Loucy (cell line): ENCODE measurements at regions not wholly inside any gene's neighbourhood (a gene's known extent, or its start where the extent isn't known, plus 50 kb on each side); places are given as distances from the start of the nearest gene placed in this dataset.

ENCODE experiments used
- EZH2phosphoT487 ChIP-seq: fragments of 200-600 bp; IDR thresholded peaks from 2 replicates; pipeline ENCODE4 v1.6.1; 2018; ENCODE audit warnings: antibody characterized with exemption, mild to moderate bottlenecking, moderate library complexity, borderline replicate concordance
- TF ChIP-seq, protein P1 (sequence below): fragments of 200-600 bp; sonication (generic); conservative IDR thresholded peaks from 2 replicates; pipeline ENCODE4 v1.5.1; 2014; ENCODE audit warnings: mild to moderate bottlenecking, antibody characterized with exemption, low read length

DNA sequence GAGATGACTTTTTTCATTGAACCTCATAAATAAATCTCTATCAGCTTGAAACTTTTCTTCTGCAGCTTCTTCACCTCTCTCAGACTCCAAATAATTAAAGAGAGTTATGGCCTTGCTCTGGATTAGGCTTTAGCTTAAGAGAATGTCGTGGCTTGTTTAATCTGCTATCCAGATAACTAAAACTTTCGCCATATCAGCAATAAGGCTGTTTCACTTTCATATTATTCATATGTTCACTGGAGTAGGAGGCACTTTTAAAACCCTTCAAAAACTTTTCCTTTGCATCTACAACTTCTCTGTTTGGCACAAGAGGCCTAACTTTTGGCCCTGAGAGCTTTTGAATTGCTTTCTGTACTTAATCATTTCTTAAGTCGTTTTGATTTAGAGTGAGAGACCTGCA, 386.9 kb upstream of the FAM174A start:
- TF ChIP-seq, protein P1, sequence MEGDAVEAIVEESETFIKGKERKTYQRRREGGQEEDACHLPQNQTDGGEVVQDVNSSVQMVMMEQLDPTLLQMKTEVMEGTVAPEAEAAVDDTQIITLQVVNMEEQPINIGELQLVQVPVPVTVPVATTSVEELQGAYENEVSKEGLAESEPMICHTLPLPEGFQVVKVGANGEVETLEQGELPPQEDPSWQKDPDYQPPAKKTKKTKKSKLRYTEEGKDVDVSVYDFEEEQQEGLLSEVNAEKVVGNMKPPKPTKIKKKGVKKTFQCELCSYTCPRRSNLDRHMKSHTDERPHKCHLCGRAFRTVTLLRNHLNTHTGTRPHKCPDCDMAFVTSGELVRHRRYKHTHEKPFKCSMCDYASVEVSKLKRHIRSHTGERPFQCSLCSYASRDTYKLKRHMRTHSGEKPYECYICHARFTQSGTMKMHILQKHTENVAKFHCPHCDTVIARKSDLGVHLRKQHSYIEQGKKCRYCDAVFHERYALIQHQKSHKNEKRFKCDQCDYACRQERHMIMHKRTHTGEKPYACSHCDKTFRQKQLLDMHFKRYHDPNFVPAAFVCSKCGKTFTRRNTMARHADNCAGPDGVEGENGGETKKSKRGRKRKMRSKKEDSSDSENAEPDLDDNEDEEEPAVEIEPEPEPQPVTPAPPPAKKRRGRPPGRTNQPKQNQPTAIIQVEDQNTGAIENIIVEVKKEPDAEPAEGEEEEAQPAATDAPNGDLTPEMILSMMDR, result no peak
- no peak for TF ChIP-seq EZH2phosphoT487
